ENCODE measurements at regions not wholly inside any gene's neighbourhood (a gene's known extent, or its start where the extent isn't known, plus 50 kb on each side); places are given as distances from the start of the nearest gene placed in this dataset.

GRCh38 chr7:91759205-91759863, 121.2 kb downstream of the MTERF1 start (continued):
- peak; percentile 37; the same call in 1 of the 2 replicates for TF ChIP-seq PAXIP1 (CRISPR knock-in tag; conservative IDR thresholded peaks at IDR 0.05)
- no peak for TF ChIP-seq SOX6 (IDR thresholded peaks at IDR 0.05)
- TF ChIP-seq SOX6 (CRISPR knock-in tag; IDR thresholded peaks at IDR 0.05) = 0 out of 2 replicates have a peak, but pooled peaks have one; percentile 27
- 0 out of 2 replicates have a peak, but pooled peaks have one; percentile 36 for TF ChIP-seq AHDC1 (CRISPR knock-in tag; IDR thresholded peaks at IDR 0.05; ENCODE audit: borderline replicate concordance)
- TF ChIP-seq RARA (CRISPR knock-in tag; IDR thresholded peaks at IDR 0.05) = peak; percentile 27; the same call in 1 of the 2 replicates
- no peak for TF ChIP-seq HNF4A (CRISPR knock-in tag; IDR thresholded peaks at IDR 0.05)
- TF ChIP-seq FOXP1 (IDR thresholded peaks at IDR 0.05) = no peak
- peak; percentile 51; the same call in 1 of the 2 replicates for TF ChIP-seq FOXP1 (CRISPR knock-in tag; IDR thresholded peaks at IDR 0.05)
- peak; percentile 23; the same call in 1 of the 2 replicates for TF ChIP-seq SALL1 (CRISPR knock-in tag; IDR thresholded peaks at IDR 0.05)
- TF ChIP-seq ZNF281 (CRISPR knock-in tag; IDR thresholded peaks at IDR 0.05; ENCODE audit: borderline replicate concordance) = peak; percentile 96
- no peak for TF ChIP-seq SPEN (CRISPR knock-in tag; IDR thresholded peaks at IDR 0.05; ENCODE audit: low read depth)
- TF ChIP-seq ZNF605 (CRISPR knock-in tag; IDR thresholded peaks at IDR 0.05) = no peak

Data from HepG2 (cell line).